PC-9 (cell line): ENCODE measurements at regions not wholly inside any gene's neighbourhood (a gene's known extent, or its start where the extent isn't known, plus 50 kb on each side); places are given as distances from the start of the nearest gene placed in this dataset.
A peak's percentile ranks its signal among the peaks of the same experiment; 100 is the strongest.

Experiments
- BruUV-seq: library from RNA; stranded (reverse); fragments of 400-500 nt; replicated peaks from 2 replicates; lab custom pipeline; 2021; lab: Mats Ljungman, UMichigan
- CTCF ChIA-PET: fragments of 300-600 bp; sonication (Branson Sonifier 250); formaldehyde crosslinking; loops from one replicate; lab custom pipeline; 2022; ENCODE audit warnings: antibody characterized with exemption; lab: Charles Lee
- POLR2A ChIA-PET: fragments of 300-600 bp; sonication (Branson Sonifier 250); formaldehyde crosslinking; loops from one replicate; lab custom pipeline; 2022; ENCODE audit warnings: antibody characterized with exemption; ENCODE audit not compliant: unreplicated experiment; lab: Charles Lee
- DNase-seq, 2 experiments: peaks; one replicate each; pipeline versions ENCODE4 v3.0.0 to v3.0.0-alpha.2; 2015 to 2022; ENCODE audit warnings: mixed read lengths in 1 of 2
- H2AFZ ChIP-seq: fragments of 200-600 bp; sonication (generic); 2 replicates; pipeline ENCODE4 v1.8.1; 2017; ENCODE audit warnings: antibody characterized with exemption
- H3F3A ChIP-seq: fragments of 200-600 bp; sonication (generic); 2 replicates; pipeline ENCODE4 v1.8.1; 2017; ENCODE audit warnings: antibody characterized with exemption, mild to moderate bottlenecking, low read depth; ENCODE audit not compliant: insufficient read depth
- H3K27ac ChIP-seq: fragments of 200-600 bp; sonication (generic); 2 replicates; pipeline ENCODE4 v1.6.1; 2016; ENCODE audit warnings: mixed run types
- H3K27me3 ChIP-seq: fragments of 200-600 bp; sonication (generic); 2 replicates; pipeline ENCODE4 v1.6.1; 2016; ENCODE audit warnings: low read depth, mixed run types; ENCODE audit not compliant: insufficient read depth
- H3K36me3 ChIP-seq: fragments of 200-600 bp; sonication (generic); 2 replicates; pipeline ENCODE4 v1.6.1; 2016; ENCODE audit warnings: low read depth, mixed run types
- H3K4me1 ChIP-seq: fragments of 200-600 bp; sonication (generic); replicated peaks from 2 replicates; pipeline ENCODE4 v1.6.1; 2016; ENCODE audit warnings: mixed run types; ENCODE audit not compliant: insufficient read depth
- H3K4me2 ChIP-seq: fragments of 200-600 bp; sonication (generic); 2 replicates; pipeline ENCODE4 v1.6.1; 2017; ENCODE audit warnings: mixed run types
- H3K4me3 ChIP-seq: fragments of 200-600 bp; sonication (generic); 2 replicates; pipeline ENCODE4 v1.6.1; 2016; ENCODE audit warnings: mixed run types
- H3K79me2 ChIP-seq: fragments of 200-600 bp; sonication (generic); 2 replicates; pipeline ENCODE4 v1.6.1; 2017; ENCODE audit warnings: low read depth, mixed run types
- H3K9me2 ChIP-seq: fragments of 200-600 bp; sonication (generic); 2 replicates; pipeline ENCODE4 v1.8.1; 2017; ENCODE audit warnings: mild to moderate bottlenecking; ENCODE audit not compliant: insufficient read depth
- H3K9me3 ChIP-seq: fragments of 200-600 bp; sonication (generic); 2 replicates; pipeline ENCODE4 v1.8.1; 2016; ENCODE audit warnings: low read depth; ENCODE audit not compliant: insufficient read depth
- H4K20me1 ChIP-seq: fragments of 200-600 bp; sonication (generic); 2 replicates; pipeline ENCODE4 v1.8.1; 2017; ENCODE audit not compliant: insufficient read depth
- EZH2 ChIP-seq: fragments of 200-600 bp; sonication (generic); IDR thresholded peaks from 2 replicates; pipeline ENCODE4 v1.8.0; 2017; ENCODE audit warnings: antibody characterized with exemption, low read depth
- intact Hi-C: fragments of 100-400 bp; cut with micrococcal nuclease; formaldehyde crosslinking; loops from one replicate; pipeline ENCODE4 v1.10.0; 2022; ENCODE audit not compliant: unreplicated experiment
- TF ChIP-seq, protein P1 (sequence below): fragments of 200-600 bp; sonication (generic); conservative IDR thresholded peaks from 2 replicates; pipeline ENCODE4 v1.6.1; 2017; ENCODE audit warnings: mixed run types, antibody characterized with exemption, mild to moderate bottlenecking, moderate library complexity

DNA sequence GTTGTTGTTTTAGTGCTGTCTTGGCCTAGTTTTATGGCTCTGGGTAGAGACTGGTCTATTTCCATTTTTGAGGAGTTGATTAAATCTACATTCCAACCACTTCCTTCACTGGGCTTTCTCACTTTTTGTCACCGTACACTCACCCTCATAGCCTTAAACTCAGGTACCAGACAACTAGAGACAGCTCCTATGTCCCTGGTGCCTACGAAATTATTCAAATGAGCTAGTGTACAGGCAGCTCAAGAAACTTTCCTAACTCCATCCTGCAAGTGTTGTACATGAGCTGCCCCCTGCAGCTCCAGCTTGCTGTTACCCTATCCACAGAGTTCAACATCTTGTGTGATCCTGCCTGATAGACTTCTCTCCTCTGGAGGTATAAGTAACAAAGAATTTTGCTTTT, 704.8 kb upstream of the RGS18 start:
- no peaks in the 10 kb centered on the region for H3K4me1 ChIP-seq
- H3K27ac ChIP-seq = no peak overlapping the region
- no peaks in the 10 kb centered on the region for H3K79me2 ChIP-seq
- H3K4me2 ChIP-seq = no peak overlapping the region
- H3K9me3 ChIP-seq = no peaks in the 10 kb centered on the region
- H4K20me1 ChIP-seq = no peaks in the 10 kb centered on the region
- no peak overlapping the region for H2AFZ ChIP-seq
- no peaks in the 10 kb centered on the region for H3K9me2 ChIP-seq
- POLR2A ChIA-PET = no interaction called here
- DNase-seq = no peak
- no peaks in the 10 kb centered on the region for H3K27me3 ChIP-seq
- no TSS peak for BruUV-seq
- TF ChIP-seq, protein P1, sequence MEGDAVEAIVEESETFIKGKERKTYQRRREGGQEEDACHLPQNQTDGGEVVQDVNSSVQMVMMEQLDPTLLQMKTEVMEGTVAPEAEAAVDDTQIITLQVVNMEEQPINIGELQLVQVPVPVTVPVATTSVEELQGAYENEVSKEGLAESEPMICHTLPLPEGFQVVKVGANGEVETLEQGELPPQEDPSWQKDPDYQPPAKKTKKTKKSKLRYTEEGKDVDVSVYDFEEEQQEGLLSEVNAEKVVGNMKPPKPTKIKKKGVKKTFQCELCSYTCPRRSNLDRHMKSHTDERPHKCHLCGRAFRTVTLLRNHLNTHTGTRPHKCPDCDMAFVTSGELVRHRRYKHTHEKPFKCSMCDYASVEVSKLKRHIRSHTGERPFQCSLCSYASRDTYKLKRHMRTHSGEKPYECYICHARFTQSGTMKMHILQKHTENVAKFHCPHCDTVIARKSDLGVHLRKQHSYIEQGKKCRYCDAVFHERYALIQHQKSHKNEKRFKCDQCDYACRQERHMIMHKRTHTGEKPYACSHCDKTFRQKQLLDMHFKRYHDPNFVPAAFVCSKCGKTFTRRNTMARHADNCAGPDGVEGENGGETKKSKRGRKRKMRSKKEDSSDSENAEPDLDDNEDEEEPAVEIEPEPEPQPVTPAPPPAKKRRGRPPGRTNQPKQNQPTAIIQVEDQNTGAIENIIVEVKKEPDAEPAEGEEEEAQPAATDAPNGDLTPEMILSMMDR = no peak
- no peak for TF ChIP-seq EZH2
- intact Hi-C loops = no loop called here
- no peaks in the 10 kb centered on the region for H3K36me3 ChIP-seq
- no peaks in the 10 kb centered on the region for H3F3A ChIP-seq
- CTCF ChIA-PET = no interaction called here
- H3K4me3 ChIP-seq = no peak overlapping the region

DNA sequence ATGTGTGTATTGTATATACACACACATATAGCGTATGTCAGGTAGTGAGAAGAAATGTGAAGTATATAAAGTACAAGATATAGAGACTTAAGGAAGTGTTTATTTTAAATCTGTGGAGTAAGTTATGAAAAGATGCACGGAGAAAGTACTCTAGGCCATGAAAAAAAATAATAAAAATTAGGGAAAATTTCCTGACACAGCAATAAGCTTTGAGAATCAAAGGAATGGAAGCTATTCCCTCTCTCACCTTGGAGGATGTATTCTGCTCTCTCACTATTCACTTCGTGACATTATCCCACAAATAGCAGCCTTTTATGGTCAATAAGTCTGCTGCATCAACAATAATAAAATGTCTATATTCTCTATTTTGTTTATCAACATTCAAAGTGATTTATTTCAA, 700.4 kb upstream of the RGS18 start:
- peaks cover 4% of the 10 kb centered on the region; the same call in 1 of the 2 replicates for H3K9me3 ChIP-seq
- no peak overlapping the region for H3K27ac ChIP-seq
- TF ChIP-seq EZH2 = no peak
- TF ChIP-seq, protein P1 = no peak
- intact Hi-C loops = no loop called here
- no peak for DNase-seq
- no peaks in the 10 kb centered on the region for H3F3A ChIP-seq
- no peak overlapping the region for H3K4me3 ChIP-seq
- no peaks in the 10 kb centered on the region for H3K27me3 ChIP-seq
- H2AFZ ChIP-seq = peak overlapping the region; percentile 6; the same call in 1 of the 2 replicates
- CTCF ChIA-PET = no interaction called here
- POLR2A ChIA-PET = no interaction called here
- H3K4me1 ChIP-seq = no peaks in the 10 kb centered on the region
- BruUV-seq = no TSS peak
- no peak overlapping the region for H3K4me2 ChIP-seq
- H4K20me1 ChIP-seq = no peaks in the 10 kb centered on the region
- no peaks in the 10 kb centered on the region for H3K9me2 ChIP-seq
- no peaks in the 10 kb centered on the region for H3K79me2 ChIP-seq
- H3K36me3 ChIP-seq = no peaks in the 10 kb centered on the region

DNA sequence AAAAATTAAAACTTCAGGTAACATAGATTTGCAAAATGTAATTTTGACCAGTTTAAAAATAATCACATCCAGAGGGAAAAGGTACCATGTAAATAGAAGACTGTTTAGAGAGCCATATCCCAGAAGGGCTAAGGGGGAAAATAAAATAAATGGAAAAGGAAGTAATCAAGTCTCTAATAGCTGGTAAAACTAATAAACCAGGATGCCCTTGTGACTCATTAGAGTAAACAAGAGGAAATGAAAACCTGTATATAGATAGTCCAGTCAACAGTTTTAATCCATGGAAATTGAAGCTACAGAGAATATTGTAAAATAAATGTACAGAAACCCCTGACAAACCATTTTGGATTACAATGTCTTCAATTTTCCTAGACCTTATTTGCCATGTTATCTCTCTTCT, 698.0 kb upstream of the RGS18 start:
- H3F3A ChIP-seq = no peaks in the 10 kb centered on the region
- peak in 1 of 2 experiments; percentile 34 for DNase-seq
- no peak overlapping the region for H3K4me2 ChIP-seq
- H3K4me1 ChIP-seq = no peaks in the 10 kb centered on the region
- H3K9me2 ChIP-seq = 0 out of 2 replicates have a peak, but pooled peaks cover under 1% of the 10 kb centered on the region
- H3K79me2 ChIP-seq = no peaks in the 10 kb centered on the region
- ChIA-PET CTCF (interaction anchor here (0.6 kb wide), 1 partner anchor 505 kb away, joined by 4 read pairs; no protein-coding TSS in a partner anchor), POLR2A (no interaction called here)
- no peaks in the 10 kb centered on the region for H3K36me3 ChIP-seq
- H4K20me1 ChIP-seq = no peaks in the 10 kb centered on the region
- H3K9me3 ChIP-seq = peaks cover 4% of the 10 kb centered on the region; the same call in 1 of the 2 replicates
- TF ChIP-seq EZH2 = no peak
- TF ChIP-seq, protein P1 = no peak
- no peak overlapping the region for H3K4me3 ChIP-seq
- no peaks in the 10 kb centered on the region for H3K27me3 ChIP-seq
- no peak overlapping the region for H2AFZ ChIP-seq
- no TSS peak for BruUV-seq
- intact Hi-C loops = no loop called here
- H3K27ac ChIP-seq = no peak overlapping the region
